ENCODE measurements at regions not wholly inside any gene's neighbourhood (a gene's known extent, or its start where the extent isn't known, plus 50 kb on each side); places are given as distances from the start of the nearest gene placed in this dataset.

- Mint-ChIP-seq H3K9me3 (no peaks in the 10 kb centered on the region), H3K4me1 (no peaks in the 10 kb centered on the region), H3K4me3 (no peak overlapping the region), H3K36me3 (ENCODE audit: low read depth) (no peaks in the 10 kb centered on the region), H3K27ac (no peak overlapping the region), H3K27me3 (ENCODE audit: low read depth) (no peaks in the 10 kb centered on the region)
- TF ChIP-seq CTCF (IDR thresholded peaks at IDR 0.05; ENCODE audit: unreplicated experiment in 3 of 3) = no peak
Measured at GRCh38 chr1:104073463-104073902, 323.8 kb downstream of the AMY1C start.

GRCh38 chr1:104082221-104082620 is 332.5 kb downstream of the AMY1C start:
- H3K27ac Mint-ChIP-seq = no peak overlapping the region
- no peak overlapping the region for H3K4me3 Mint-ChIP-seq
- TF ChIP-seq CTCF (IDR thresholded peaks at IDR 0.05; ENCODE audit: unreplicated experiment in 3 of 3) = no peak
- H3K9me3 Mint-ChIP-seq = no peaks in the 10 kb centered on the region
- no peaks in the 10 kb centered on the region for H3K4me1 Mint-ChIP-seq
- H3K27me3 Mint-ChIP-seq (ENCODE audit: low read depth) = no peaks in the 10 kb centered on the region
- no peaks in the 10 kb centered on the region for H3K36me3 Mint-ChIP-seq (ENCODE audit: low read depth)

- H3K27me3 Mint-ChIP-seq (ENCODE audit: low read depth) = no peaks in the 10 kb centered on the region
- H3K9me3 Mint-ChIP-seq = no peaks in the 10 kb centered on the region
- H3K4me1 Mint-ChIP-seq = no peaks in the 10 kb centered on the region
- no peak overlapping the region for H3K27ac Mint-ChIP-seq
- TF ChIP-seq CTCF (IDR thresholded peaks at IDR 0.05; ENCODE audit: unreplicated experiment in 3 of 3) = no peak
- H3K36me3 Mint-ChIP-seq (ENCODE audit: low read depth) = no peaks in the 10 kb centered on the region
- no peak overlapping the region for H3K4me3 Mint-ChIP-seq
Measured at GRCh38 chr1:104084380-104084779, 334.7 kb downstream of the AMY1C start.

GRCh38 chr1:104092698-104093097 is 343.0 kb downstream of the AMY1C start:
- Mint-ChIP-seq H3K4me3 (no peak overlapping the region), H3K4me1 (no peaks in the 10 kb centered on the region), H3K27me3 (ENCODE audit: low read depth) (no peaks in the 10 kb centered on the region), H3K36me3 (ENCODE audit: low read depth) (no peaks in the 10 kb centered on the region), H3K27ac (no peak overlapping the region), H3K9me3 (no peaks in the 10 kb centered on the region)
- TF ChIP-seq CTCF (IDR thresholded peaks at IDR 0.05; ENCODE audit: unreplicated experiment in 3 of 3) = no peak

GRCh38 chr1:104098837-104099236 is 349.1 kb downstream of the AMY1C start:
- peaks cover 5% of the 10 kb centered on the region for H3K4me1 Mint-ChIP-seq
- no peaks in the 10 kb centered on the region for H3K36me3 Mint-ChIP-seq (ENCODE audit: low read depth)
- H3K27ac Mint-ChIP-seq = no peak overlapping the region
- H3K4me3 Mint-ChIP-seq = no peak overlapping the region
- no peaks in the 10 kb centered on the region for H3K9me3 Mint-ChIP-seq
- H3K27me3 Mint-ChIP-seq (ENCODE audit: low read depth) = no peaks in the 10 kb centered on the region
- no peak for TF ChIP-seq CTCF (IDR thresholded peaks at IDR 0.05; ENCODE audit: unreplicated experiment in 3 of 3)

- peaks cover 5% of the 10 kb centered on the region for H3K4me1 Mint-ChIP-seq
- no peaks in the 10 kb centered on the region for H3K27me3 Mint-ChIP-seq (ENCODE audit: low read depth)
- no peak overlapping the region for H3K27ac Mint-ChIP-seq
- no peak for TF ChIP-seq CTCF (IDR thresholded peaks at IDR 0.05; ENCODE audit: unreplicated experiment in 3 of 3)
- no peaks in the 10 kb centered on the region for H3K36me3 Mint-ChIP-seq (ENCODE audit: low read depth)
- H3K9me3 Mint-ChIP-seq = no peaks in the 10 kb centered on the region
- H3K4me3 Mint-ChIP-seq = no peak overlapping the region
Measured at GRCh38 chr1:104100115-104100514, 350.4 kb downstream of the AMY1C start.
